A673 (cell line): ENCODE measurements at regions not wholly inside any gene's neighbourhood (a gene's known extent, or its start where the extent isn't known, plus 50 kb on each side); places are given as distances from the start of the nearest gene placed in this dataset.

Source experiments
- BruUV-seq: library from RNA; stranded (reverse); fragments of 400-500 nt; replicated peaks from 2 replicates; lab custom pipeline; 2021; lab: Mats Ljungman, UMichigan
- CTCF ChIA-PET: fragments of 300-600 bp; sonication (Branson Sonifier 250); formaldehyde crosslinking; loops from one replicate; lab custom pipeline; 2022; ENCODE audit warnings: antibody characterized with exemption; lab: Charles Lee
- POLR2A ChIA-PET: fragments of 300-600 bp; sonication (Branson Sonifier 250); formaldehyde crosslinking; loops from one replicate; lab custom pipeline; 2022; ENCODE audit warnings: antibody characterized with exemption; ENCODE audit not compliant: low non-redundant PET; lab: Charles Lee
- DNase-seq: peaks from one replicate; pipeline ENCODE4 v3.0.0-alpha.2; 2015; ENCODE audit warnings: low spot score
- H3K27ac ChIP-seq: fragments of 200-600 bp; sonication (generic); 2 replicates; pipeline ENCODE4 v1.5.1; 2016; ENCODE audit warnings: mixed run types, low read depth, mild to moderate bottlenecking, mixed read lengths, antibody characterized with exemption, low read length; ENCODE audit not compliant: poor library complexity, severe bottlenecking
- H3K27me3 ChIP-seq: fragments of 200-600 bp; sonication (generic); replicated peaks from 2 replicates; pipeline ENCODE4 v1.6.1; 2017; ENCODE audit warnings: mixed run types, low read depth, mild to moderate bottlenecking, mixed read lengths, antibody characterized with exemption, low read length; ENCODE audit not compliant: insufficient read depth, poor library complexity
- H3K36me3 ChIP-seq: fragments of 200-600 bp; sonication (generic); 2 replicates; pipeline ENCODE4 v1.6.1; 2016; ENCODE audit warnings: mixed run types, mild to moderate bottlenecking, mixed read lengths, antibody characterized with exemption, low read length; ENCODE audit not compliant: insufficient read depth, poor library complexity, severe bottlenecking
- H3K4me1 ChIP-seq: fragments of 200-600 bp; sonication (generic); 2 replicates; pipeline ENCODE4 v1.6.1; 2017; ENCODE audit warnings: mixed run types, mild to moderate bottlenecking, mixed read lengths, antibody characterized with exemption, low read length; ENCODE audit not compliant: insufficient read depth, poor library complexity, severe bottlenecking
- H3K4me3 ChIP-seq: fragments of 200-600 bp; sonication (generic); 2 replicates; pipeline ENCODE4 v1.5.1; 2016; ENCODE audit warnings: low read depth, mixed run types, mild to moderate bottlenecking, mixed read lengths, low read length; ENCODE audit not compliant: poor library complexity, severe bottlenecking
- H3K9me3 ChIP-seq: fragments of 200-600 bp; sonication (generic); 2 replicates; pipeline ENCODE4 v1.6.1; 2016; ENCODE audit warnings: mixed run types, low read depth, mild to moderate bottlenecking, mixed read lengths, antibody characterized with exemption, low read length; ENCODE audit not compliant: poor library complexity, severe bottlenecking
- EZH2 ChIP-seq: fragments of 200-600 bp; sonication (generic); IDR thresholded peaks from 2 replicates; pipeline ENCODE4 v1.6.1; 2017; ENCODE audit warnings: borderline replicate concordance, low read depth, mild to moderate bottlenecking, mixed read lengths, antibody characterized with exemption, low read length; ENCODE audit not compliant: poor library complexity, severe bottlenecking
- intact Hi-C: fragments of 100-400 bp; cut with micrococcal nuclease; formaldehyde crosslinking; loops from one replicate; pipeline ENCODE4 v1.10.0; 2022; ENCODE audit not compliant: unreplicated experiment
- TF ChIP-seq, protein P1 (sequence below): fragments of 300-800, 200-600 bp; sonication (generic); conservative IDR thresholded peaks from 2 replicates; pipeline ENCODE4 v1.5.1; 2017; ENCODE audit warnings: low read depth, mild to moderate bottlenecking, antibody characterized with exemption, low read length, moderate library complexity, mixed read lengths

DNA sequence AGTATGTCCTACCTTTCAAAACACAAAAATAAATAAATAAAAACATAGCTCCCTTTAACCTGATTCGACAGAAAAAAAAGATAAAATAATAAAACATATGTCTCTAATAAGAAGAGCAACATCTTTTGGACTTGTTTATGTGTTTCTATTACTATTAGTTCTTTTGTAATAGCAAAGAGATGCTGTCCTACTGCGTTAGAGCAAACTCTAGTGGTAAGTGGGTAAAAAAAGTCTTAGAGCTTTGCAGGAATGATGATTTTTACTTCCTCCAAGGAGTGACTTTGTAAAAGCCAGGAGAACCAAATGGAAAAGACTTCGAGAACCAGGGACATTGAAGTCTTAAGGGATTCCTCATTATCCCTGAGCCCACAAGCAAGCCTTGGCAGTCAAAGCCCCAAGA lies 450.1 kb downstream of the METTL4 start:
- Histone ChIP-seq H3K27ac (no peak overlapping the region), H3K4me1 (no peaks in the 10 kb centered on the region), H3K36me3 (no peaks in the 10 kb centered on the region), H3K4me3 (no peak overlapping the region), H3K9me3 (no peaks in the 10 kb centered on the region), H3K27me3 (peaks cover 54% of the 10 kb centered on the region)
- ChIA-PET CTCF (no interaction called here), POLR2A (no interaction called here)
- intact Hi-C loops: no loop called here
- BruUV-seq: no TSS peak
- DNase-seq: no peak
- no peak for TF ChIP-seq EZH2
- TF ChIP-seq, protein P1, sequence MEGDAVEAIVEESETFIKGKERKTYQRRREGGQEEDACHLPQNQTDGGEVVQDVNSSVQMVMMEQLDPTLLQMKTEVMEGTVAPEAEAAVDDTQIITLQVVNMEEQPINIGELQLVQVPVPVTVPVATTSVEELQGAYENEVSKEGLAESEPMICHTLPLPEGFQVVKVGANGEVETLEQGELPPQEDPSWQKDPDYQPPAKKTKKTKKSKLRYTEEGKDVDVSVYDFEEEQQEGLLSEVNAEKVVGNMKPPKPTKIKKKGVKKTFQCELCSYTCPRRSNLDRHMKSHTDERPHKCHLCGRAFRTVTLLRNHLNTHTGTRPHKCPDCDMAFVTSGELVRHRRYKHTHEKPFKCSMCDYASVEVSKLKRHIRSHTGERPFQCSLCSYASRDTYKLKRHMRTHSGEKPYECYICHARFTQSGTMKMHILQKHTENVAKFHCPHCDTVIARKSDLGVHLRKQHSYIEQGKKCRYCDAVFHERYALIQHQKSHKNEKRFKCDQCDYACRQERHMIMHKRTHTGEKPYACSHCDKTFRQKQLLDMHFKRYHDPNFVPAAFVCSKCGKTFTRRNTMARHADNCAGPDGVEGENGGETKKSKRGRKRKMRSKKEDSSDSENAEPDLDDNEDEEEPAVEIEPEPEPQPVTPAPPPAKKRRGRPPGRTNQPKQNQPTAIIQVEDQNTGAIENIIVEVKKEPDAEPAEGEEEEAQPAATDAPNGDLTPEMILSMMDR: no peak

DNA sequence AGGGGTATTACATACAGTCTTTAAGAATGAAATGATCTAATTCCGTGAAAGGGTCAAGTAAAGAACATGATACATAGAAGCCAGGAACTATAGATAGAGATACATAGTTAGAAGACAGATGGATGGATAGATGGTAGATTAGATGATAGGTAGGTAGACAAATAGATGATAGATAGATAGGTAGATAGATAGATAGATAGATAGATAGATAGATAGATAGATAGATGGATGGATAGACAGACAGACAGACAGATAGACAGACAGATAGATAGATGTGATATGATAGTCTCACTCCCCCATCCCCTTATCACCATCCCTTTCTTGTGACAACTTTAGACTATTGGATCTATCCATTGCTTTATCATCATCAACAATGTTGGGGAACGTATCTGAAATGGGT lies 448.2 kb downstream of the METTL4 start:
- TF ChIP-seq EZH2: no peak
- TF ChIP-seq, protein P1: no peak
- Histone ChIP-seq H3K4me3 (no peak overlapping the region), H3K4me1 (no peaks in the 10 kb centered on the region), H3K9me3 (no peaks in the 10 kb centered on the region), H3K36me3 (no peaks in the 10 kb centered on the region), H3K27me3 (peaks cover 44% of the 10 kb centered on the region), H3K27ac (no peak overlapping the region)
- intact Hi-C loops: no loop called here
- POLR2A ChIA-PET: no interaction called here
- DNase-seq: no peak
- CTCF ChIA-PET: no interaction called here
- BruUV-seq: no TSS peak

DNA sequence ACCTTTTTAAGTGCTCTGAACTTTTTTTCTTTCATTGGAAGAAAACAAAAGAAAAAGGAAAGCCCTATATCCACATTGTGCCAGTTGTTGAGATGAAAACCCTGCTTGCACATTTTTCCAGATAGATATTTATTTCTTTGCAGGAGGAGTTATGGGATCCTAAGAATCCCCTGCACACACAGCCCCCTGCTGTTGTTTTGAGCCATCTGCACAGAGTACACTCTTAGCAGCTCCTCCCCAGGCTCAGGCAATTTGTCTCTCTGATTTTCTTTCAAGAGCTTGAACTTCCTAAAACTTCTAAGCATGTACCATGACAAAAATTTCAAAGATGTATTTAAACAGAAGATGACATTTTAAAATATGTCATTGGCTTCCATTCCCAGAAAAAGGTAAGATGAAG lies 436.9 kb downstream of the METTL4 start:
- Histone ChIP-seq H3K27me3 (peaks cover 13% of the 10 kb centered on the region), H3K4me1 (no peaks in the 10 kb centered on the region), H3K4me3 (no peak overlapping the region), H3K27ac (no peak overlapping the region), H3K36me3 (no peaks in the 10 kb centered on the region), H3K9me3 (no peaks in the 10 kb centered on the region)
- no peak for DNase-seq
- intact Hi-C loops: no loop called here
- CTCF ChIA-PET: no interaction called here
- BruUV-seq: no TSS peak
- TF ChIP-seq, protein P1: no peak
- no peak for TF ChIP-seq EZH2
- POLR2A ChIA-PET: no interaction called here
